GM18867 (cell line): ENCODE measurements at regions not wholly inside any gene's neighbourhood (a gene's known extent, or its start where the extent isn't known, plus 50 kb on each side); places are given as distances from the start of the nearest gene placed in this dataset.

Experiments
- ATAC-seq: cut with Tn5 transposase; IDR thresholded peaks from one replicate; pipeline ENCODE4 v1.9.1; 2021; ENCODE audit warnings: mild to moderate bottlenecking, moderate library complexity; ENCODE audit not compliant: unreplicated experiment

GRCh38 chr5:174326372-174326771 is 280.9 kb downstream of the NSG2 start:
- no peak for ATAC-seq

DNA sequence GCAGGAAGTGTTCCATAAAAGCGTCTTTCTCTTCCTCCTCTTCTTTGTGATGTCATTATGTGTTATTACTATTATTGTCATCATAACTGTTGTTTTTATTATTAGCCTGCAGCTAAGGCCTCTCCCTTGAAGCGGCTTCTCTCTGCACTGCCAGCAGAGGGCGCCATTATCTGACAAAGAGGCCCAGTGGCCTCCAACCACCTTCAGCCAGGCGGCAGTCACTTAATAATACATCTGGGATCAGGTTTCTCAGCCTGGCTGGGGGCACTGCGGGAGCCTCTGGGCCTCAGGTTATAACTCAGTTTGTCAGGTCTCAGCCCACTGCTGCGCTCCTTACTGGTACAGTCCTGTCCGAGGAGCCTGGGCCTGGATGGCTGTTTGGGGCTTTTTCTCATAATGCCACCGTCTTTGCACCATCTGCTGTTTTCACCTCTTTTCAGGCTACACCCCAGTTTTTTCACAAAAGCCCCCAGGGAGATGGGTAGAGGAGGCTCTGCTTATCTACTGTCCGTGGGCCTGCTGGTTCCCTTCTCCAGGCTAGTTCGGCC is 281.9 kb downstream of the NSG2 start:
- ATAC-seq = peak; percentile 52

DNA sequence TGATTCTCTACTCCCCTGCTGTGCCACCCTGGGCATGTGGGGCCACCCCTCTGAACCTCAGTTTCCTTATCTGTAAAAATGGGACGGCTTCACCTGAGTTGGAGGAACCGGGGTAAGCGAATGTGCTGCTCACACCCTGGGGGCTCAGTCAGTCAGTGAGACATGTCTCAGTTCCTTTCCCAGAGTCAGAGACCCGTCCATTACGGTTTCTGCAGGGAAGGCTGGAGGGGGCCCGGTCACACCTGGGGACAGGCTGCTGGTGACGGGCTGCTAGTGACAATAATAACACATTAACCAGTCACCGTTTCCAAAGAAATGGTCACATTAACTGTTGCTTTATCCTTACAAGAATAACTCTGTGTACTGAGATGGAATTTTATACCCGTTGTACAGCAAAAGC is 282.4 kb downstream of the NSG2 start:
- ATAC-seq = no peak

- ATAC-seq = no peak
Measured at GRCh38 chr5:174328631-174329299, 283.3 kb downstream of the NSG2 start.

- ATAC-seq = no peak
Measured at GRCh38 chr5:174329738-174330137, 284.2 kb downstream of the NSG2 start.

GRCh38 chr5:174335682-174336364 is 290.3 kb downstream of the NSG2 start:
- ATAC-seq = no peak

- ATAC-seq = no peak
Measured at GRCh38 chr5:174336479-174336878, 291.0 kb downstream of the NSG2 start.

DNA sequence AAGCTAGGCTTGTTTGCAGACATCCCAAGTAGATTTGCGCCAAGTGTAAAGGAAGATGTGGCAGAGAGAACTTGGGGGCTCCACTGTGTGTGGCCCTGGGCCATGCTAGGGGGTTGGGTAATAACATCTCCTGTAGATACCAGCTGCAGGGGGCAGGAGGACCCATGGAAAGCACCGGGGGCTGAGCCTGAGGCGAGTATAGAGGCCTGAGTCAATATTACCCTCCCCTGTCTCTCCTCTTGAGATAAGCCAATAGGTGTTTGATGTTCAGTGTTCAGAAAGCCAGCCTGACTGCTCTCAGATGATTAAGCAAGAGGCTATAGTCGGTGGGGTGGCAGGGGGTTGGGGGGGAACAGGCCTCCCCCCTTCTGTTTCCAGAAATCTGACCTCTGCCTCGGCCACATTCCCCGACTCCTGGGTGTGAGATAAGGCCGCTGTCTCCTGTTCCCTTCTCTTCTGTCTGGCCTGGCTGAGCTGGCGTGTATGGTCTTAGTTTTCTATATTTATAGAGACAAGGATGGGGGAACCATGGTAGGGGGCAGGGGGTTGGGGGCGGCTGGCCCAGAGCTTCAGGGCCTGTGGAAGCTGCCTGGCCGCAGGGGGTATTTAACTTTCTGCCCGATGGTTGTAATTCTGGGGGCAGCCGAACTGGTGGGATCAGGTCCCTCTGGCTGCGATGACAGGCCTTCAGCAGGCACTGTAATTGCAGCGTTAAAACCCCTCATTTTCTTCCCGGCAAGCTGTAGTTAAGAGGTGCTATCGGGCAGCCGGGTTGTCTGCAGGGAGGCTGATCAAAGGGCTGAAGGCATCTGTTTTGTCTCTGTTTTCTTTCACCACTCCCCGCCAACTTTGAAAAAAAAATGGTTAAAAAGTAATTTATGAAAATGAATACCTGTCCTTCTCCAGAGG is 292.0 kb downstream of the NSG2 start:
- no peak for ATAC-seq

DNA sequence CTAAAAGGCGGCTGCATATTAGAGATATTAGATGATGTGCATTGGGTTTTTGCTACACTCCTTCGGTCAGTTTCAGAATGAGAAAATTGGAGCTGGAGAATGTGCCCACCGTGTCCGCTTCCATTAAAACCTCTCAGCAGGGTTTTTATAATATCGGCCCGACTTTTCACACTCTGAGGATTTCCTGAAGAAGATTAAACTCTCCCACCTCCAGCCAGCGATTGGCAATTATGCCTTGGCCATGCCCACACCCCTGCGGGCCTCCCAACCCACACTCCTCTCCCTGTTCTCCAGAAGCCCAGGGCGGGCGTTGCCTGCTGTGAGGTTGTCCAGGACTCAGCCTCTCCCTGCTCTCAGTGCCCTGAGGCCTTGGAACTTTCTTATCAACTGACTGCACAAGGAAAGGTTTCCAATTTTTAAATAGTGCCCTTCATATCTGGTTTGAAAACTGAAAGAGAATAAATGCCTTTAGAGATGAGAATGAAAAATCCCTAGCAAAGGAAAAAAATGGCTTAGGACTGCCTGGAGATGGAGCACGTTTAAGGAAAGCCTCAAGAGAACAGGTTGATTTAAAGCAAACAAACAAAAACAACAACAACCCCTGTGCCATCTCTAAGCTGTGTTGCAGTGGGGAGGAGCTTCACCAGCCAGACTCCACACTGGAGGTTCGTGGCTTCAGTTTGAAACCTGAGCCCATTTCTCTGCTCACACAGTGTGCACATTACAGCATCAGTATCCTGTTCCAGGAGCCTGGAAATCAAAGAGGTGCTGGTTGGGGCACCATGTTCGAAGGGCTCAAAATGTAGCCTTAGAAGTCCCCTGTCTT is 292.9 kb downstream of the NSG2 start:
- no peak for ATAC-seq

DNA sequence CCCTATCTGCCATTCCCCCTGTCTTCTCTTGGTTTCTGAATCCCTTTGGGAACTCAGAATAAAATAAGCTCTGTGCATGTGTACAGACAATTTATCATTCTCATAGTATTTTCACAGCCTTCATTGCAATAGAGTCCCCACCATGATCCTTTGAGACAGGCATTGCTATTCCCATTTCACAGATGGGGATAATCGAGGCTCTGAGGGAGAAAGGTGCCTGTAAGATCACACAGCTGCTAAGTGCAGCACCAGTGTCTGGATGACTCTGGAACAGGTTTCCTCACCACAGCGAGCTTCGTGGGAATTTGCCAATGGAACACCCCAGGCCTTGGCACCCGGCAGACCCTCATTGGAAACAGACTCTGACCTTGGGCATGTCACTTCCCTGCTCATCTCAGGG is 293.6 kb downstream of the NSG2 start:
- ATAC-seq = no peak

- no peak for ATAC-seq
Measured at GRCh38 chr5:174340226-174340625, 294.7 kb downstream of the NSG2 start.

GRCh38 chr5:174342696-174343095 is 297.2 kb downstream of the NSG2 start:
- no peak for ATAC-seq

GRCh38 chr5:174343826-174344225 is 298.3 kb downstream of the NSG2 start:
- ATAC-seq = no peak

DNA sequence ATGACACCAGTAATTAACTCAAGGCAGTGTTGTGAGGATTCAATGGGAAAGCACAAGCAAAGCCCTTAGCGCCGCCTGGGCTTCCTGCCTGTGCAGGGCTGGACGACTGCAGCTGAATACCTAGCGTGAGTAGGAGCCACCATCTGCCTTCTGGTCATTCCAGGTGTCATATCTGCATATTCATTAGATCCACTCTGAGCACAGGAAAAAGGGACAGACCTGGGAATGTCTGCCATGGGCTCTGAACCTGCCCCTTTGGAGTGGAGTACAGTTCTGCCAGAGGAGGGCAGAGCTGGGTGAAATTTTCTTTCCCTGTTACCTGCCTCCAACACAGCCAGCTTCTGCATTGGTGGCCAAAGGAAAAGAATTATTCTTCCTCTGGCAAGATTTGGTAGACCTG is 298.8 kb downstream of the NSG2 start:
- no peak for ATAC-seq

- no peak for ATAC-seq
Measured at GRCh38 chr5:174347183-174347582, 301.7 kb downstream of the NSG2 start.

GRCh38 chr5:174348311-174348981 is 302.9 kb downstream of the NSG2 start:
- ATAC-seq = no peak

DNA sequence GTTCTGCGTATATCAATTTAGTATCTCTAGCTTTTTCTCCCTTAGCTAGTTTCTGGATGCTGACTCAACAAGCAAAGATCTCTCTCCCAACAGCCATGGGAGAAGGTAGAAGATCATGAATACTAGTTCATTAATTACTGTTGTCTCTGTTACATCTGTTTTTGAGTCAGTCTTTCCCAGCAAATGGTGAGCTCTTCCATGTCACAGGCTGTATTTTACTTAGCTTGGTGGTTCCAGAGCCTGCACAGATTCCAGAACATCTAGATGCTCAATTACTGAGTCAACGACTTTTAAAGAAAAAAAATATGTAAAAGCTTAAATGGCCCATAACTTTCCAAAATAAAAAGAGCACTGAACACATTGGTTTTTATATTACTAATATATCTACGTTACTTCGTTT is 307.2 kb downstream of the NSG2 start:
- no peak for ATAC-seq

DNA sequence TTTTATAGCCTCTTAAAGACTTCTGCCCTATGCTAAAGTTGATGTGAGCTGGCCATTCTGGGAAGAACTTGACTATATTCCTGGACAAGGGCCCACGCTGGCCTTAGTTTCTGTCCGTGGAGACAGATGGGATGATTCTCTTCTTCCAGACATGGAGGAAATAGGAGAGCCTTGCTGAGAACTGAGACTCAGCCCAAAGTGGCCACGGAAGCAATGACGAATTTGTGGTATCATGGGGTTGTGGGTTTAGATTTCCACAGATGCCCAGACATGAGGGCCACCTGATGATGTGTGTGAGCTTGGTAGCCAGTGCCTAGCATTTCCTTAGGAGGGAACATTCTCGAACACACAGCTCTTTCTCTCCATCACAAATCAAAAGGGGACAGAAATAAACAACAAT is 309.1 kb downstream of the NSG2 start:
- ATAC-seq = no peak

DNA sequence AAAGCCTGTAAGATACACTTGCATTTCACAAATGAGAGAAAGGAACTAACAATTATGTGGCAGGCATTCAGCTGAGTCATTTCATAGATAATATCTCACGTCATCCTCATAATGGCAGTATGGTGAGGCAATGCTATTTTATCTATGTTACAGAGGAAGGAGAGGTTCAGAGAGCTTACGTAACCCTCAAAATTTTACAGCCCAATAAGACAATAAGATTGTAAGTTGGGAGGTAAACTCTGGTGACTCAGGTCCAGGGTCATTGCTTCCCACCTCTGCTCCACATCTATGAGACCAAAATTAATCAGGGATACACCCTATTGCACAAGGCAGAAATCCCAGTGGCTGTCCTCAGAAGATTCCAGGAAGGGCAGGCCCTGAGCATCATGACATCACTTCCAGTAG is 309.7 kb downstream of the NSG2 start:
- no peak for ATAC-seq

- no peak for ATAC-seq
Measured at GRCh38 chr5:174355995-174356394, 310.5 kb downstream of the NSG2 start.
